ENCODE measurements at regions not wholly inside any gene's neighbourhood (a gene's known extent, or its start where the extent isn't known, plus 50 kb on each side); places are given as distances from the start of the nearest gene placed in this dataset.

- no peak for TF ChIP-seq CTCF (conservative IDR thresholded peaks at IDR 0.05)
- no peak for TF ChIP-seq EZH2 (IDR thresholded peaks at IDR 0.05; ENCODE audit: low read depth)
Observed at GRCh38 chr12:97216848-97217247, 245.8 kb upstream of the RMST start.
